Neuronal stem cell (in vitro differentiated cells): ENCODE measurements at regions not wholly inside any gene's neighbourhood (a gene's known extent, or its start where the extent isn't known, plus 50 kb on each side); places are given as distances from the start of the nearest gene placed in this dataset.
"Not testable (repeated sequence)": the region's sequence is repeated elsewhere in the genome, so short reads cannot be mapped to it uniquely, and the experiment has no call there.

Experiments used
- DNase-seq: peaks from one replicate; pipeline ENCODE4 v3.0.0-alpha.2; 2013; ENCODE audit warnings: low spot score
- H2AFZ ChIP-seq: one replicate; pipeline ENCODE4 v1.6.1; 2013; ENCODE audit warnings: mild to moderate bottlenecking, low read length, inconsistent platforms
- H2AK5ac ChIP-seq: 2 replicates; pipeline ENCODE4 v1.6.1; 2013; ENCODE audit warnings: low read depth, mild to moderate bottlenecking, inconsistent platforms, low read length, moderate library complexity, mixed read lengths
- H2BK120ac ChIP-seq: 2 replicates; pipeline ENCODE4 v1.6.1; 2013; ENCODE audit warnings: low read depth, mild to moderate bottlenecking, inconsistent platforms, low read length, moderate library complexity, mixed read lengths
- H2BK12ac ChIP-seq: one replicate; pipeline ENCODE4 v1.6.1; 2013; ENCODE audit warnings: low read length, inconsistent platforms
- H2BK15ac ChIP-seq: 2 replicates; pipeline ENCODE4 v1.6.1; 2013; ENCODE audit warnings: mild to moderate bottlenecking, low read length, inconsistent platforms, mixed read lengths
- H2BK5ac ChIP-seq: one replicate; pipeline ENCODE4 v1.6.1; 2013; ENCODE audit warnings: inconsistent platforms, mild to moderate bottlenecking, low read length, moderate library complexity
- H3K14ac ChIP-seq: one replicate; pipeline ENCODE4 v1.6.1; 2013; ENCODE audit warnings: low read length, inconsistent platforms
- H3K18ac ChIP-seq: 2 replicates; pipeline ENCODE4 v1.6.1; 2013; ENCODE audit warnings: low read length, inconsistent platforms
- H3K23ac ChIP-seq: 2 replicates; pipeline ENCODE4 v1.6.1; 2013; ENCODE audit warnings: low read depth, mild to moderate bottlenecking, mixed read lengths, low read length, inconsistent platforms; ENCODE audit not compliant: poor library complexity
- H3K27ac ChIP-seq: replicated peaks from 3 replicates; pipeline ENCODE4 v1.5.1; 2013; ENCODE audit warnings: low read length, inconsistent platforms
- H3K27me3 ChIP-seq, 3 experiments: 2 replicates each; pipeline ENCODE4 v1.6.1; 2013; ENCODE audit warnings: low read length in 3 of 3, mild to moderate bottlenecking in 2 of 3, inconsistent platforms in 1 of 3, low read depth in 1 of 3, mixed read lengths in 1 of 3, moderate library complexity in 1 of 3; ENCODE audit not compliant: control insufficient read depth in 3 of 3, insufficient read depth in 3 of 3
- H3K36me3 ChIP-seq, 2 donors: replicated peaks in 1 of 2; 2 replicates each; pipeline ENCODE4 v1.6.1; 2013; ENCODE audit warnings: low read length in 2 of 2; ENCODE audit not compliant: control insufficient read depth in 2 of 2, insufficient read depth in 2 of 2
- H3K4ac ChIP-seq: 2 replicates; pipeline ENCODE4 v1.6.1; 2013; ENCODE audit warnings: inconsistent platforms, mild to moderate bottlenecking, low read length, moderate library complexity
- H3K4me1 ChIP-seq, 2 donors: 1 replicate in 1 of 2; 2 replicates in 1 of 2; pipeline ENCODE4 v1.6.1; 2013; ENCODE audit warnings: low read length in 2 of 2, low read depth in 1 of 2; ENCODE audit not compliant: control insufficient read depth in 2 of 2, insufficient read depth in 1 of 2
- H3K4me2 ChIP-seq: one replicate; pipeline ENCODE4 v1.6.1; 2013; ENCODE audit warnings: mild to moderate bottlenecking, low read length, inconsistent platforms; ENCODE audit not compliant: insufficient read depth, poor library complexity, severe bottlenecking
- H3K4me3 ChIP-seq, 2 donors: 2 replicates each; pipeline ENCODE4 v1.5.1; 2013; ENCODE audit warnings: low read length in 2 of 2, mild to moderate bottlenecking in 2 of 2, inconsistent platforms in 1 of 2, moderate library complexity in 1 of 2
- H3K79me1 ChIP-seq: one replicate; pipeline ENCODE4 v1.6.1; 2013; ENCODE audit warnings: low read depth, mild to moderate bottlenecking, inconsistent platforms, low read length, moderate library complexity
- H3K9ac ChIP-seq: one replicate; pipeline ENCODE4 v1.6.1; 2013; ENCODE audit warnings: mild to moderate bottlenecking, low read depth, low read length, inconsistent platforms; ENCODE audit not compliant: poor library complexity
- H3K9me3 ChIP-seq, 2 donors: replicated peaks in 1 of 2; 2 replicates each; pipeline versions ENCODE3 to v1.6.1; 2013; ENCODE audit warnings: low read length in 2 of 2, mild to moderate bottlenecking in 2 of 2, inconsistent platforms in 1 of 2, low read depth in 1 of 2, mixed read lengths in 1 of 2, moderate library complexity in 1 of 2; ENCODE audit not compliant: control insufficient read depth in 2 of 2, insufficient read depth in 1 of 2
- H4K8ac ChIP-seq: one replicate; pipeline ENCODE4 v1.6.1; 2013; ENCODE audit warnings: low read depth, mild to moderate bottlenecking, inconsistent platforms, low read length, moderate library complexity
- H4K91ac ChIP-seq: one replicate; pipeline ENCODE4 v1.6.1; 2013; ENCODE audit warnings: low read length, low read depth, mild to moderate bottlenecking, inconsistent platforms; ENCODE audit not compliant: poor library complexity
- WGBS, 2 donors: extraction: QIAGEN DNeasy Blood & Tissue Kit; methylation state at CpG; one replicate each; pipeline ENCODE4 v1.1.7; 2013; ENCODE audit warnings: missing lambda C conversion rate in 2 of 2, mixed read lengths in 1 of 2; ENCODE audit not compliant: insufficient read length in 2 of 2, insufficient replicate concordance in 1 of 2; ENCODE audit errors: extremely low coverage in 2 of 2; 5-methylcytosine and 5-hydroxymethylcytosine counted together

DNA sequence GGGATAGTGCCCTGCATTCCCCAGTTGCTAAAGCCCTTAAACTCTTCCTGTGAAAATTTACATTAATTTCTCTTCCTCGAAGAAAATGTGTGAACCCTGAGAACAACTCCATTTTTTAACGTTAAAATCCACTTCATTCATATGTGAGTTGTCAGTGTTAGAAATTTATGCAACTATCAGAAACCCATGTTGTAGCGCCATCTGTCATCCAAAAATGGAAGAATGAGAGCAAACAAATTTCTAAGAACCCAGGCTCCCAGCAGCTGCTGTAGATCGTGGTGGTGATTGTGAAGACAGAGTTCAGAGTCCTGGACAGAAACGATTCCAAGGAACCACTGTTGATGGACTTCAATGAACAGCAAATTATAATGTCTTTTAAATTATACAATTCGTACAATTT lies 179.7 kb upstream of the NDN start:
- peak; percentile 30 for DNase-seq
- no CpG with 5 or more reads among the region's 6 CpGs for WGBS, 2 donors
- no peak overlapping the region for H2BK120ac ChIP-seq

DNA sequence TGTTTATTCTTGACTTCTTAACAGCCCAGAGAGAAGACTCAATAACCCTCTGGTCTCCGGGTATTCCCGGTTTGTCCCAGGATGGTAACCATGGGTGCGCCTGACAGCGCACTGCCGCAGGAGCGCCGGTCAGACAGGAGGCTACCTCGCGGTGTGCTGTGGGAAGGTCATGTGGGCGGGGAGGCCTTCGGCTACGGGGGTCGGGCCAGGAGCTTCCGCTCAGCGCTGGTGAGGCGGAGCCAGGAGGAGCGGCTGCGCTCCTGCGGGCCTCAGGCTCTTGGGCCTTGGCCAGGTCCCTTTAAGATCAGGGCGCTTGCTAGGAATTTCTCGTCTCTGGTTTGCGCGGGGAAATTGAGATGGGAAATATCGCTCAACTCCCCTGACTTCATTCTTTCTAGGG lies 182.3 kb upstream of the NDN start:
- Histone ChIP-seq H2BK12ac (no peak overlapping the region), H4K8ac (no peak overlapping the region), H3K4ac (no peak overlapping the region), H4K91ac (no peak overlapping the region), H3K18ac (no peak overlapping the region), H2BK120ac (no peak overlapping the region), H3K4me1 (no peaks in the 10 kb centered on the region), H3K4me2 (no peak overlapping the region), H2BK5ac (no peak overlapping the region), H3K36me3 (no peaks in the 10 kb centered on the region), H3K14ac (no peak overlapping the region), H2AFZ (peak overlapping the region; percentile 66), H3K27me3 (no peaks in the 10 kb centered on the region), H2BK15ac (no peak overlapping the region), H3K9me3 (peaks cover 0 to 4% of the 10 kb centered on the region in 2 donors), H3K79me1 (peaks cover 1% of the 10 kb centered on the region), H3K23ac (no peak overlapping the region), H3K4me3 (peak overlapping the region in 1 of 2 donors; percentile 42), H3K27ac (no peak overlapping the region), H3K9ac (no peak overlapping the region), H2AK5ac (no peak overlapping the region)
- peak; percentile 42 for DNase-seq
- no CpG with 5 or more reads among the region's 24 CpGs for WGBS, 2 donors

More for the DNA sequence above, 179.7 kb upstream of the NDN start:
- Histone ChIP-seq H2AK5ac (no peak overlapping the region), H4K91ac (no peak overlapping the region), H3K9ac (no peak overlapping the region), H3K23ac (no peak overlapping the region), H2BK12ac (no peak overlapping the region), H3K14ac (no peak overlapping the region), H2BK15ac (no peak overlapping the region), H3K4ac (no peak overlapping the region), H3K79me1 (peaks cover 1% of the 10 kb centered on the region), H3K4me1 (no peaks in the 10 kb centered on the region), H2BK5ac (no peak overlapping the region), H3K4me3 (no peak overlapping the region), H2AFZ (no peak overlapping the region), H3K4me2 (no peak overlapping the region), H3K18ac (no peak overlapping the region), H3K27me3 (no peaks in the 10 kb centered on the region), H3K27ac (no peak overlapping the region), H4K8ac (no peak overlapping the region), H3K36me3 (no peaks in the 10 kb centered on the region), H3K9me3 (peaks cover 0 to 2% of the 10 kb centered on the region in 2 donors)

GRCh38 chr15:23873613-23874012 lies 186.5 kb upstream of the NDN start:
- not testable (repeated sequence) for H2BK15ac ChIP-seq, H4K91ac ChIP-seq, H3K14ac ChIP-seq, H3K4me1 ChIP-seq, H3K23ac ChIP-seq, H3K79me1 ChIP-seq, H3K18ac ChIP-seq, H3K9me3 ChIP-seq, H3K27ac ChIP-seq, H4K8ac ChIP-seq, H3K9ac ChIP-seq, H3K36me3 ChIP-seq, H2AK5ac ChIP-seq, H2BK5ac ChIP-seq, H3K4me2 ChIP-seq, DNase-seq, H3K4ac ChIP-seq, H3K27me3 ChIP-seq, H3K4me3 ChIP-seq, H2BK12ac ChIP-seq, H2AFZ ChIP-seq, H2BK120ac ChIP-seq
- no CpG with 5 or more reads among the region's 8 CpGs for WGBS, 2 donors

- Histone ChIP-seq H3K4me2 (peak overlapping the region; percentile 32), H2AK5ac (no peak overlapping the region), H2BK12ac (no peak overlapping the region), H2AFZ (peak overlapping the region; percentile 31), H3K9me3 (peaks cover 0 to 11% of the 10 kb centered on the region in 2 donors), H2BK5ac (no peak overlapping the region), H2BK120ac (no peak overlapping the region), H3K18ac (no peak overlapping the region), H4K8ac (no peak overlapping the region), H3K9ac (no peak overlapping the region), H3K79me1 (no peaks in the 10 kb centered on the region), H3K4ac (no peak overlapping the region), H3K27me3 (no peaks in the 10 kb centered on the region), H2BK15ac (no peak overlapping the region), H3K14ac (no peak overlapping the region), H3K4me3 (peak overlapping the region in 1 of 2 donors; percentile 30), H3K36me3 (no peaks in the 10 kb centered on the region), H3K23ac (no peak overlapping the region), H3K4me1 (no peaks in the 10 kb centered on the region), H4K91ac (no peak overlapping the region), H3K27ac (no peak overlapping the region)
- no CpG with 5 or more reads among the region's 36 CpGs for WGBS, 2 donors
- peak; percentile 65 for DNase-seq
Observed at GRCh38 chr15:23877502-23878412, 190.7 kb upstream of the NDN start.
